Hindlimb muscle (tissue), 1 donor: ENCODE measurements at regions not wholly inside any gene's neighbourhood (a gene's known extent, or its start where the extent isn't known, plus 50 kb on each side); places are given as distances from the start of the nearest gene placed in this dataset.
A peak's percentile ranks its signal among the peaks of the same experiment; 100 is the strongest.

ENCODE experiments used
- DNase-seq: peaks from one replicate; pipeline ENCODE4 v3.0.0-alpha.2; 2013

GRCh38 chr18:10009321-10010144 lies 95.7 kb downstream of the VAPA start:
- no peak for DNase-seq

- peak; percentile 83 for DNase-seq
These were observed 96.8 kb downstream of the VAPA start for GRCh38 chr18:10010611-10011015.

GRCh38 chr18:10011061-10011460 lies 97.2 kb downstream of the VAPA start:
- no peak for DNase-seq

GRCh38 chr18:10011751-10012150 lies 97.9 kb downstream of the VAPA start:
- no peak for DNase-seq

GRCh38 chr18:10012526-10012925 lies 98.7 kb downstream of the VAPA start:
- DNase-seq, result no peak

- no peak for DNase-seq
These were observed 100.1 kb downstream of the VAPA start for GRCh38 chr18:10013621-10014543.

GRCh38 chr18:10015288-10015701 lies 101.5 kb downstream of the VAPA start:
- DNase-seq, result no peak

GRCh38 chr18:10015941-10016819 lies 102.4 kb downstream of the VAPA start:
- DNase-seq, result no peak

GRCh38 chr18:10017043-10017442 lies 103.2 kb downstream of the VAPA start:
- DNase-seq, result no peak

- DNase-seq, result no peak
These were observed 104.5 kb downstream of the VAPA start for GRCh38 chr18:10018289-10018688.

GRCh38 chr18:10020171-10020570 lies 106.4 kb downstream of the VAPA start:
- no peak for DNase-seq

- no peak for DNase-seq
These were observed 108.5 kb downstream of the VAPA start for GRCh38 chr18:10022365-10022764.

- no peak for DNase-seq
These were observed 110.2 kb downstream of the VAPA start for GRCh38 chr18:10023853-10024570.

- no peak for DNase-seq
These were observed 112.2 kb downstream of the VAPA start for GRCh38 chr18:10025711-10026670.

GRCh38 chr18:10027031-10027430 lies 113.2 kb downstream of the VAPA start:
- no peak for DNase-seq

- DNase-seq, result no peak
These were observed 113.6 kb downstream of the VAPA start for GRCh38 chr18:10027461-10027860.

- no peak for DNase-seq
These were observed 115.9 kb downstream of the VAPA start for GRCh38 chr18:10029711-10030110.

GRCh38 chr18:10030816-10031541 lies 117.2 kb downstream of the VAPA start:
- DNase-seq, result no peak

GRCh38 chr18:10032331-10033015 lies 118.7 kb downstream of the VAPA start:
- DNase-seq, result no peak
